Stomach (tissue), 4 donors: ENCODE measurements at regions not wholly inside any gene's neighbourhood (a gene's known extent, or its start where the extent isn't known, plus 50 kb on each side); places are given as distances from the start of the nearest gene placed in this dataset.

Experiments used
- POLR2AphosphoS5 ChIP-seq, 3 donors: sonication (generic); formaldehyde crosslinking; IDR thresholded peaks; one replicate each; pipeline ENCODE4 v1.6.1; 2016; ENCODE audit warnings: antibody characterized with exemption in 3 of 3
- TF ChIP-seq, protein P1 (sequence below), 7 experiments: fragments of 450-650 bp in 4 of 7; fragments of 200-600 bp in 3 of 7; sonication (generic) in 3 of 7; IDR thresholded peaks; one replicate each; pipeline ENCODE4 v1.5.1; 2016 to 2019; ENCODE audit warnings: antibody characterized with exemption in 7 of 7, control low read depth in 2 of 7, mild to moderate bottlenecking in 1 of 7

DNA sequence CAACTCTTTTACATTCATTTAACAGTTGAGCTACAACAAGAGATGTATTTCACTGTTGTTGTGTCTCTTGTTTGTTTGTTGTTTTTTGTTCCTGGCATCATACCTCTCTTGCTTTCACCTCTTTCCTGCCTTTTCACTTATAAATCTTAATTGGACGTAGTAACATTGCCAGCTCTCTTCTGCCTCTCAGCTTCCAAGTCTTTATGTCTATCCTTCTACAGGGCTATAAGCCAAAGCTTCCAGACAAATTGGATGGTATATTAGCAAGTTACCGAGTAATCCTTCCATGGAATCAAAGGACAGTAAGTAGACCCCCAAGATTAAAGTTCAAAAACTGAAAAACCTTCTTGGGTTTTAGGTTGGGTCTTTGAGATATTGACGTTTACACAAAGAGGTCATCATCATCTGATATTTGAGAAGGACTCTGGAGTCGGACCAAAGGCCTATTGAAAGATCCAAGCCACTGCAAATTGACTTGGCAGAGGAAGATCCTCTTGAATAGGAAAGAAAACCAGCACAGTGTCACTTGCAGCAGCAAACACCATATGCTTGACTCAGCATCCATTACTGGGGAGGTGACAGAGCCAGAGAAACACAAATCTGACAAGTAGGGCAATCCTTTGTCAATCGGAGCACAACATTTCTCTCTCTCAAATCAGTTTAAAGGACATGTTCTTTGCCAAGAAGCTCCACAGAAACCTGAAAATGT lies 648.5 kb upstream of the NR2F2 start:
- TF ChIP-seq, protein P1, sequence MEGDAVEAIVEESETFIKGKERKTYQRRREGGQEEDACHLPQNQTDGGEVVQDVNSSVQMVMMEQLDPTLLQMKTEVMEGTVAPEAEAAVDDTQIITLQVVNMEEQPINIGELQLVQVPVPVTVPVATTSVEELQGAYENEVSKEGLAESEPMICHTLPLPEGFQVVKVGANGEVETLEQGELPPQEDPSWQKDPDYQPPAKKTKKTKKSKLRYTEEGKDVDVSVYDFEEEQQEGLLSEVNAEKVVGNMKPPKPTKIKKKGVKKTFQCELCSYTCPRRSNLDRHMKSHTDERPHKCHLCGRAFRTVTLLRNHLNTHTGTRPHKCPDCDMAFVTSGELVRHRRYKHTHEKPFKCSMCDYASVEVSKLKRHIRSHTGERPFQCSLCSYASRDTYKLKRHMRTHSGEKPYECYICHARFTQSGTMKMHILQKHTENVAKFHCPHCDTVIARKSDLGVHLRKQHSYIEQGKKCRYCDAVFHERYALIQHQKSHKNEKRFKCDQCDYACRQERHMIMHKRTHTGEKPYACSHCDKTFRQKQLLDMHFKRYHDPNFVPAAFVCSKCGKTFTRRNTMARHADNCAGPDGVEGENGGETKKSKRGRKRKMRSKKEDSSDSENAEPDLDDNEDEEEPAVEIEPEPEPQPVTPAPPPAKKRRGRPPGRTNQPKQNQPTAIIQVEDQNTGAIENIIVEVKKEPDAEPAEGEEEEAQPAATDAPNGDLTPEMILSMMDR (IDR thresholded peaks at IDR 0.05) = no peak
- no peak for TF ChIP-seq POLR2AphosphoS5 (IDR thresholded peaks at IDR 0.05)
